GM03348 (cell line): ENCODE measurements at regions not wholly inside any gene's neighbourhood (a gene's known extent, or its start where the extent isn't known, plus 50 kb on each side); places are given as distances from the start of the nearest gene placed in this dataset.
"Not testable (repeated sequence)": the region's sequence is repeated elsewhere in the genome, so short reads cannot be mapped to it uniquely, and the experiment has no call there.

Experiments used
- DNase-seq: peaks from one replicate; pipeline ENCODE4 v3.0.0; 2012; ENCODE audit warnings: low spot score

GRCh38 chr11:28899706-28900105 is 791.5 kb downstream of the METTL15 start:
- DNase-seq = no peak

- not testable (repeated sequence) for DNase-seq
Measured at GRCh38 chr11:28890601-28891040, 782.4 kb downstream of the METTL15 start.

- DNase-seq = peak; percentile 8
Measured at GRCh38 chr11:28887681-28888080, 779.5 kb downstream of the METTL15 start.

GRCh38 chr11:28879869-28880268 is 771.7 kb downstream of the METTL15 start:
- no peak for DNase-seq

- peak; percentile 8 for DNase-seq
Measured at GRCh38 chr11:28878025-28878424, 769.8 kb downstream of the METTL15 start.

GRCh38 chr11:28877340-28877739 is 769.2 kb downstream of the METTL15 start:
- no peak for DNase-seq

GRCh38 chr11:28874706-28875105 is 766.5 kb downstream of the METTL15 start:
- DNase-seq = no peak

GRCh38 chr11:28871090-28871489 is 762.9 kb downstream of the METTL15 start:
- DNase-seq = no peak

GRCh38 chr11:28863422-28863821 is 755.2 kb downstream of the METTL15 start:
- no peak for DNase-seq

GRCh38 chr11:28860893-28861292 is 752.7 kb downstream of the METTL15 start:
- DNase-seq = peak; percentile 28

- DNase-seq = no peak
Measured at GRCh38 chr11:28858076-28858475, 749.9 kb downstream of the METTL15 start.

- DNase-seq = no peak
Measured at GRCh38 chr11:28849053-28849452, 740.9 kb downstream of the METTL15 start.

GRCh38 chr11:28842716-28843115 is 734.5 kb downstream of the METTL15 start:
- no peak for DNase-seq

- DNase-seq = peak; percentile 27
Measured at GRCh38 chr11:28838741-28839140, 730.6 kb downstream of the METTL15 start.

- DNase-seq = no peak
Measured at GRCh38 chr11:28837599-28837998, 729.4 kb downstream of the METTL15 start.

- DNase-seq = peak; percentile 65
Measured at GRCh38 chr11:28836285-28837081, 728.3 kb downstream of the METTL15 start.

- peak; percentile 10 for DNase-seq
Measured at GRCh38 chr11:28835790-28836189, 727.6 kb downstream of the METTL15 start.

GRCh38 chr11:28835317-28835716 is 727.1 kb downstream of the METTL15 start:
- DNase-seq = no peak

- peak; percentile 13 for DNase-seq
Measured at GRCh38 chr11:28834877-28835276, 726.7 kb downstream of the METTL15 start.

GRCh38 chr11:28833670-28834069 is 725.5 kb downstream of the METTL15 start:
- DNase-seq = peak; percentile 29

GRCh38 chr11:28833169-28833568 is 725.0 kb downstream of the METTL15 start:
- no peak for DNase-seq

GRCh38 chr11:28826807-28827206 is 718.6 kb downstream of the METTL15 start:
- DNase-seq = no peak

- DNase-seq = no peak
Measured at GRCh38 chr11:28822576-28822975, 714.4 kb downstream of the METTL15 start.
